ENCODE measurements at regions not wholly inside any gene's neighbourhood (a gene's known extent, or its start where the extent isn't known, plus 50 kb on each side); places are given as distances from the start of the nearest gene placed in this dataset.

GRCh38 chr12:65517656-65518210, 239.2 kb downstream of the MSRB3 start:
- no peak overlapping the region for H3K27ac ChIP-seq (ENCODE audit: low read depth, low read length)
- H3K4me3 ChIP-seq (ENCODE audit: low read depth, low read length): no peak overlapping the region
- no peaks in the 10 kb centered on the region for H3K9me3 ChIP-seq (ENCODE audit: control insufficient read depth, insufficient read depth, low read depth, low read length)
- peaks cover 3% of the 10 kb centered on the region; the same call in 1 of the 2 replicates for H3K4me1 ChIP-seq (ENCODE audit: control insufficient read depth, insufficient read depth, low read length)
- no peaks in the 10 kb centered on the region for H3K36me3 ChIP-seq (ENCODE audit: control insufficient read depth, insufficient read depth, low read length)
- H3K27me3 ChIP-seq (ENCODE audit: control insufficient read depth, insufficient read depth, low read length): no peaks in the 10 kb centered on the region; the same call in 1 of the 2 replicates
- H3K9ac ChIP-seq (ENCODE audit: low read length): no peak overlapping the region

GRCh38 chr12:65518771-65519170, 240.3 kb downstream of the MSRB3 start:
- H3K4me1 ChIP-seq (ENCODE audit: control insufficient read depth, insufficient read depth, low read length): peaks cover 3% of the 10 kb centered on the region; the same call in 1 of the 2 replicates
- no peaks in the 10 kb centered on the region for H3K27me3 ChIP-seq (ENCODE audit: control insufficient read depth, insufficient read depth, low read length)
- H3K27ac ChIP-seq (ENCODE audit: low read depth, low read length): no peak overlapping the region
- no peak overlapping the region for H3K9ac ChIP-seq (ENCODE audit: low read length)
- H3K36me3 ChIP-seq (ENCODE audit: control insufficient read depth, insufficient read depth, low read length): no peaks in the 10 kb centered on the region
- H3K4me3 ChIP-seq (ENCODE audit: low read depth, low read length): no peak overlapping the region
- no peaks in the 10 kb centered on the region for H3K9me3 ChIP-seq (ENCODE audit: control insufficient read depth, insufficient read depth, low read depth, low read length)

DNA sequence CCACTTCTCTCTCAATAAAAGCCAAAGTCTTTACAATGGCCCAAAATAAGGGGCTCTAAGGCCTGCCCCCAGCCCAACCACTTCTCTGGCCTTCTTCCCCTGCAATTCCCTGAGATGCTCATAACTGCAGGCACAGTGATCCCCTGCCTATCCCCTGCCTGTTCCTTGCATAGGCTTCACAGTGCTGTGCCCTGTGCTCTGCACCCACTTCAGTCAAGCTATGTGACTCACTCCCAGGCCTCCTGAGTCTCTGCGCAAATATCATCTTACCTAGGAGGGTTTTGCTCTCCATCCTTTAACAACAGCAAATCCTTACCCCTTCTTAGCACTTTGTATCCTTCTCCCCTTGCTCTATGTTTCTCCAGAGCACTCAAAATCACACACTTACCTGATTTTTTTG, 242.2 kb downstream of the MSRB3 start:
- no peak overlapping the region for H3K4me3 ChIP-seq (ENCODE audit: low read depth, low read length)
- H3K9me3 ChIP-seq (ENCODE audit: control insufficient read depth, insufficient read depth, low read depth, low read length): no peaks in the 10 kb centered on the region
- no peak overlapping the region for H3K27ac ChIP-seq (ENCODE audit: low read depth, low read length)
- H3K9ac ChIP-seq (ENCODE audit: low read length): no peak overlapping the region
- H3K4me1 ChIP-seq (ENCODE audit: control insufficient read depth, insufficient read depth, low read length): peaks cover 3% of the 10 kb centered on the region; the same call in 1 of the 2 replicates
- no peaks in the 10 kb centered on the region for H3K36me3 ChIP-seq (ENCODE audit: control insufficient read depth, insufficient read depth, low read length)
- H3K27me3 ChIP-seq (ENCODE audit: control insufficient read depth, insufficient read depth, low read length): no peaks in the 10 kb centered on the region

GRCh38 chr12:65522956-65523860, 244.7 kb downstream of the MSRB3 start:
- peaks cover 3% of the 10 kb centered on the region; the same call in 1 of the 2 replicates for H3K4me1 ChIP-seq (ENCODE audit: control insufficient read depth, insufficient read depth, low read length)
- H3K9me3 ChIP-seq (ENCODE audit: control insufficient read depth, insufficient read depth, low read depth, low read length): 0 out of 2 replicates have a peak, but pooled peaks cover 2% of the 10 kb centered on the region
- H3K36me3 ChIP-seq (ENCODE audit: control insufficient read depth, insufficient read depth, low read length): no peaks in the 10 kb centered on the region
- no peak overlapping the region for H3K9ac ChIP-seq (ENCODE audit: low read length)
- no peak overlapping the region for H3K4me3 ChIP-seq (ENCODE audit: low read depth, low read length)
- no peak overlapping the region; the same call in 1 of the 2 replicates for H3K27ac ChIP-seq (ENCODE audit: low read depth, low read length)
- no peaks in the 10 kb centered on the region for H3K27me3 ChIP-seq (ENCODE audit: control insufficient read depth, insufficient read depth, low read length)

DNA sequence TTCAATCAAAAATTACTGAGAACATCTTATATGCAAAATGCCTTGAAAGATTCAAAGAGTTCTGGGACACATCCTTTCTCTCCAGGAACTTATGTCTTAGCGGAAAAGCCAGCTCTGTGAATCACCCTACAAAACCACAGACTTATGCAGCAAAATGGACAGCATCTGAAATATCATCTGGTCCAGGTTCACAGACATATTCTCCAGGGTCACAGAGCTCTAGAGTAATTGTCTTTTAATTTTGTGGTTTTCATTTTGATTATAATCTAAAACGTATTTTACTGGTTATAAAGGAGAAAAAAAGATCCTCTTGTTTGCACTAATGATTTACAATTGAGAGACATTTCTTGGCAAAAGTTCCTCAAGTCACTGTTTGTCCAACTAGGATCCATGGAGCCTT, 246.2 kb downstream of the MSRB3 start:
- H3K4me1 ChIP-seq (ENCODE audit: control insufficient read depth, insufficient read depth, low read length): no peaks in the 10 kb centered on the region
- H3K27me3 ChIP-seq (ENCODE audit: control insufficient read depth, insufficient read depth, low read length): no peaks in the 10 kb centered on the region
- no peak overlapping the region for H3K4me3 ChIP-seq (ENCODE audit: low read depth, low read length)
- H3K9ac ChIP-seq (ENCODE audit: low read length): no peak overlapping the region
- no peaks in the 10 kb centered on the region for H3K36me3 ChIP-seq (ENCODE audit: control insufficient read depth, insufficient read depth, low read length)
- H3K27ac ChIP-seq (ENCODE audit: low read depth, low read length): no peak overlapping the region
- H3K9me3 ChIP-seq (ENCODE audit: control insufficient read depth, insufficient read depth, low read depth, low read length): 0 out of 2 replicates have a peak, but pooled peaks cover 6% of the 10 kb centered on the region

DNA sequence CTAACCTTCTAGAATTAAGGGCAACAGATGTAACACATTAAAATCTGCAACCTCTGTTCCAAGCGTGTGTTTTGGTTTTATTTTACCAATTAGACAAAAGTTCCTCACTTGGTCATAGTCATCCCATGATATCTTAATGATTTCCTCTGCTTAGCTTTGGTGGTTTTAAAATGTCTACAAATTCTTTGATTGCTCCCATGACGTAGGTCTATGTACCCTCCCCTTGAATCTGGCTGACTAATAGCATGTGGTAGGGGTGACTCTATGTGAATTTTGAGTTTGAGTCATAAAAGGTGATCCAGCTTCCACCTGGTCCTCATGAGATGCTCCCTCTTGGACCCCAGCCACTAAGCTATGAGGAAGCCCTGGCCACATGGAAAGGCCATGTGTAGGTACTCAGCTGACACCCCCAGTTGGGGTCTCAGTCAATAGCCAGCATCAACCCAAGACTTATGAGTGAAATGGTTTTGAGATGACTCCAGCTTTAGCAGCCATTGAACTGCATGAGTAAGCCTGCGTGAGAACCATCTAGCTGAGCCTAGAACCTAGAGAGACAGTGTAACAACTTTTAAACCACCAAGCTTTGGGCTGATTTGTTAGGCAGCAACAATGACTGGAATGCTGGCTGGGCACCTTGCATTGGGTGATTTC, 247.1 kb downstream of the MSRB3 start:
- Histone ChIP-seq H3K4me3 (ENCODE audit: low read depth, low read length) (no peak overlapping the region), H3K36me3 (ENCODE audit: control insufficient read depth, insufficient read depth, low read length) (no peaks in the 10 kb centered on the region), H3K27ac (ENCODE audit: low read depth, low read length) (no peak overlapping the region), H3K9me3 (ENCODE audit: control insufficient read depth, insufficient read depth, low read depth, low read length) (0 out of 2 replicates have a peak, but pooled peaks cover 6% of the 10 kb centered on the region), H3K4me1 (ENCODE audit: control insufficient read depth, insufficient read depth, low read length) (no peaks in the 10 kb centered on the region), H3K9ac (ENCODE audit: low read length) (no peak overlapping the region), H3K27me3 (ENCODE audit: control insufficient read depth, insufficient read depth, low read length) (no peaks in the 10 kb centered on the region)

DNA sequence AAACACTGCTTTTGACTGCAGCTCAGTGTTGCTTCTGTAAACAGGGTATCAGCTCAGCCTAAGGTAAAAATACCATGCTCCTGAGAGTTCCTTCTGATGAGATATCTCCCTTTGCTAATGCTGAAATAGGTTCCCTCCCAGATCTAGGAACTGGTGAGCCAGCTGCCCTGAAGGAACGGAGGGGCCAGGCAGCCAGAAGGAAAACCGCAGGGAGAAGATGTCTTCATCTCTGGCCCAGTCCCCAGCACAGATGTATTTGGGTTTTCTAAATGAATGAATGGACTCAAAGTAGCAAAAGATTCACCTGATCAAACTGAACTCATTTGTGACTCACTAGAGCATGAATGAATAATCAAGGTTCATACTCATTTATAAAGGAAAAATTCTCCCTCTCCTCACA, 247.8 kb downstream of the MSRB3 start:
- Histone ChIP-seq H3K27me3 (ENCODE audit: control insufficient read depth, insufficient read depth, low read length) (no peaks in the 10 kb centered on the region), H3K27ac (ENCODE audit: low read depth, low read length) (no peak overlapping the region)

DNA sequence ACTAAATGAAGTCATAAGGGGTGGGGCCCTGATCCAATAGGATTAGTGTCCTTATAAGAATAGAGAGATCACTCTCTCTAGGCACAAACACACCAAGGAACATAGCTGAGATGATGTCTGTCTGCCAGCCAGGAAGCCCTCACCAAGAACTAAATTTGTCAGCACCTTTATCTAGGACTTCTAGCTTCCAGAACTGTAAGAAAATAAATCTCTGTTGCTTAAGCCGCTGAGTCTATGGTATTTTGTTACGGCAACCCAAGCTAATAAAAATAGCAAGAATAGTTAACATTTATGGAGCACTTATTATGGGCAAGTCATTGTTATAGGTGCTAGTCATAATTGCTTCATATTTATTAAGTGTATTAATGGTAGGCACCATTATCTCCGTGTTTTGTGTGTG, 249.6 kb downstream of the MSRB3 start:
- H3K4me3 ChIP-seq (ENCODE audit: low read depth, low read length): no peak overlapping the region
- no peak overlapping the region for H3K9ac ChIP-seq (ENCODE audit: low read length)
- H3K27ac ChIP-seq (ENCODE audit: low read depth, low read length): no peak overlapping the region
- 0 out of 2 replicates have a peak, but pooled peaks cover 6% of the 10 kb centered on the region for H3K9me3 ChIP-seq (ENCODE audit: control insufficient read depth, insufficient read depth, low read depth, low read length)
- H3K27me3 ChIP-seq (ENCODE audit: control insufficient read depth, insufficient read depth, low read length): no peaks in the 10 kb centered on the region
- no peaks in the 10 kb centered on the region for H3K36me3 ChIP-seq (ENCODE audit: control insufficient read depth, insufficient read depth, low read length)
- peaks cover 10% of the 10 kb centered on the region for H3K4me1 ChIP-seq (ENCODE audit: control insufficient read depth, insufficient read depth, low read length)

More for the DNA sequence above, 247.8 kb downstream of the MSRB3 start:
- H3K4me3 ChIP-seq (ENCODE audit: low read depth, low read length): no peak overlapping the region
- H3K36me3 ChIP-seq (ENCODE audit: control insufficient read depth, insufficient read depth, low read length): no peaks in the 10 kb centered on the region
- no peaks in the 10 kb centered on the region for H3K4me1 ChIP-seq (ENCODE audit: control insufficient read depth, insufficient read depth, low read length)
- H3K9me3 ChIP-seq (ENCODE audit: control insufficient read depth, insufficient read depth, low read depth, low read length): 0 out of 2 replicates have a peak, but pooled peaks cover 6% of the 10 kb centered on the region
- H3K9ac ChIP-seq (ENCODE audit: low read length): no peak overlapping the region

DNA sequence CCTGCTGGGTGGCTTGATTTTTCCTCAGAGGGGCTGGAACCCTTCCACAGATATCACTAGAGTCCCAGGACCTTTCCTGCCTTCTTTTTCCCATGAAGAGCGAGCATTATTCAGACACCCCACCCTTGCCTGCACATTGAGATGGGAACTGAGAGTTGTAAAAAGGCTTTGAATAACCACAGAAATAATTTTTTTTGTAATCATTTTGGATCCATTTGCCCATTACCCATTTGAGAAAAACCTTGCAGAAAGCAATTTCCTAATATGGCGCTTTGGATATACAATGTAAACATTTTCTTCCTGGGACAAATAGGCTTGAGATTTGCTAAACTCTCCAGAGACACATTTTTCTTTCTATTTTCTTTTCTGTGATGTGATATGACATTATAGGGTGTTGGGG, 250.6 kb downstream of the MSRB3 start:
- H3K9me3 ChIP-seq (ENCODE audit: control insufficient read depth, insufficient read depth, low read depth, low read length): 0 out of 2 replicates have a peak, but pooled peaks cover 6% of the 10 kb centered on the region
- H3K27me3 ChIP-seq (ENCODE audit: control insufficient read depth, insufficient read depth, low read length): no peaks in the 10 kb centered on the region
- H3K4me1 ChIP-seq (ENCODE audit: control insufficient read depth, insufficient read depth, low read length): peaks cover 20% of the 10 kb centered on the region
- no peak overlapping the region for H3K27ac ChIP-seq (ENCODE audit: low read depth, low read length)
- no peak overlapping the region for H3K9ac ChIP-seq (ENCODE audit: low read length)
- no peaks in the 10 kb centered on the region for H3K36me3 ChIP-seq (ENCODE audit: control insufficient read depth, insufficient read depth, low read length)
- H3K4me3 ChIP-seq (ENCODE audit: low read depth, low read length): no peak overlapping the region

DNA sequence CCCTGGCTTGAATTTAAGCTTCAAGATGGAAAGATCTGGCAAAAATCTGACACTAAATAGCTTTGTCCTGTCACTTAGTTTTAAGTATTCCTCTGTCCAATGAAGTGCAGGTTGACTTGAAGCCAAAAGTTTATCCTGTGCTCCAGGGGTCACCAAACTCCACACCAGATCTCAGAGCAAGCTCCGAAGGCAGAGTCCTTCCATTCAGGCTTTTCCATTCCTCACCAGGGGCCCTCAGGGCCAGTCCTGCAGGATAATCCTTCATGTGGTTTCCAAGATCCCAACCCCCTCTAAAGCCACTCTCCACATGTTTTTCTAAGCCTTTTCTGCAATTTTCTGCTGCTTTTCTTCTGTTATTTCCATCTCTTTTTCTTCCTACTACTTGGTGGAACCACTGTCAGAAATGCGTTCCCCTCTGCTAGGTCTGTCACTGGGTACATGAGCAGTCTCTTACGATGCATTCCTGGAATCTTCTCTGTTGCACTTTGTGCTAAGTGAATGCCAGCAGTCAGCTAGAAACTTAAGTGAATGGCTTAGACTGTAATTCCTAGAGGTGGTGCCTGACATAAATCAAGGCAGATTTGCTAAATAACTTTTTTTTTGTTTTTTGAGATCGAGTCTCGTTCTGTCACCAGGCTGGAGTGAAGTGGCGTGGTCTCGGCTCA, 251.4 kb downstream of the MSRB3 start:
- Histone ChIP-seq H3K9ac (ENCODE audit: low read length) (no peak overlapping the region), H3K4me1 (ENCODE audit: control insufficient read depth, insufficient read depth, low read length) (peaks cover 27% of the 10 kb centered on the region), H3K9me3 (ENCODE audit: control insufficient read depth, insufficient read depth, low read depth, low read length) (0 out of 2 replicates have a peak, but pooled peaks cover 6% of the 10 kb centered on the region), H3K27ac (ENCODE audit: low read depth, low read length) (no peak overlapping the region), H3K27me3 (ENCODE audit: control insufficient read depth, insufficient read depth, low read length) (no peaks in the 10 kb centered on the region), H3K36me3 (ENCODE audit: control insufficient read depth, insufficient read depth, low read length) (no peaks in the 10 kb centered on the region), H3K4me3 (ENCODE audit: low read depth, low read length) (no peak overlapping the region)
